ENCODE measurements at regions not wholly inside any gene's neighbourhood (a gene's known extent, or its start where the extent isn't known, plus 50 kb on each side); places are given as distances from the start of the nearest gene placed in this dataset.
"Not testable (repeated sequence)": the region's sequence is repeated elsewhere in the genome, so short reads cannot be mapped to it uniquely, and the experiment has no call there.

DNA sequence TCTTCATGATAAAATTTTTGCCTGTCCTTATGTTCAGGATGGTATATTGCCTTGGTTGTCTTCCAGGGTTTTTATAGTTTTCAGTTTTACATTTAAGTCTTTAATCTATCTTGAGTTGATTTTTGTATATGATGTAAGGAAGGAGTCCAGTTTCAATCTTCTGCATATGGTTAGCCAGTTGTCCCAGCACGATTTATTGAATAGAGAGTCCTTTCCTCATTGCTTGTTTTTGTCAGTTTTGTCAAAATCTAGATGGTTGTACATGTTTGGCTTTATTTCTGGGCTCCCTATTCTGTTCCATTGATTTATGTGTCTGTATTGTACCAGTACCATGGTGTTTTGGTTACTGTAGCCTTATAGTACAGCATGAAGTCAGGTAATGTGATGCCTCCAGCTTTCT lies 91.6 kb upstream of the FAM98A start:
- H3K36me3 Mint-ChIP-seq, H3K27me3 Mint-ChIP-seq, CTCF ChIA-PET, H3K27ac Mint-ChIP-seq, H3K4me3 Mint-ChIP-seq, DNase-seq, H3K4me1 Mint-ChIP-seq: not testable (repeated sequence)
- peaks cover 25% of the 10 kb centered on the region for H3K9me3 Mint-ChIP-seq

DNA sequence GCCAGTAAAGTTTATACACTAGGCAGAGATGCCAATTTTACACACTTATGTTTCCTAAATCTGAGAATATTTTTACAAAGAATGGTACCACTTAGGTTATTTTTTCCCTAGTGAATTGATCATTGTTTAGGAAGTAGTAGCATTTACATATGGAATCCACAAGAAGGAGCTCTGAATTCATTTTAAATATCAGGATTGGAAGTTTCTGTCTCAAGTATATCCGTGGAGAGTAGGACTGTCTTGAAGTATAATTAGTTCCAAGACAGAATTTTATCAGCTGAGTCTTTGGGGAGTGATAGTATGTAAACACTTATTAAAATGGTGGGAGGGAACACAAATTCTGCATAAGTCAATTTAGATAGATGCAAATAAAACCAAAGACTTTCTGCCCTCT lies 82.3 kb upstream of the FAM98A start:
- CTCF ChIA-PET: no interaction called here
- Mint-ChIP-seq H3K36me3 (no peaks in the 10 kb centered on the region), H3K4me3 (no peak overlapping the region), H3K4me1 (no peaks in the 10 kb centered on the region), H3K27me3 (no peaks in the 10 kb centered on the region), H3K27ac (no peak overlapping the region), H3K9me3 (no peaks in the 10 kb centered on the region)
- no peak for DNase-seq

- Mint-ChIP-seq H3K27me3 (no peaks in the 10 kb centered on the region), H3K9me3 (no peaks in the 10 kb centered on the region), H3K4me1 (no peaks in the 10 kb centered on the region), H3K27ac (no peak overlapping the region), H3K4me3 (no peak overlapping the region), H3K36me3 (no peaks in the 10 kb centered on the region)
- CTCF ChIA-PET: no interaction called here
- DNase-seq: no peak
Observed at GRCh38 chr2:33680644-33681363, 81.7 kb upstream of the FAM98A start.

- DNase-seq: no peak
- H3K4me1 Mint-ChIP-seq: no peaks in the 10 kb centered on the region
- H3K4me3 Mint-ChIP-seq: no peak overlapping the region
- no peaks in the 10 kb centered on the region for H3K27me3 Mint-ChIP-seq
- no peak overlapping the region for H3K27ac Mint-ChIP-seq
- no peaks in the 10 kb centered on the region for H3K9me3 Mint-ChIP-seq
- CTCF ChIA-PET: no interaction called here
- no peaks in the 10 kb centered on the region for H3K36me3 Mint-ChIP-seq
Observed at GRCh38 chr2:33678436-33678835, 79.3 kb upstream of the FAM98A start.

DNA sequence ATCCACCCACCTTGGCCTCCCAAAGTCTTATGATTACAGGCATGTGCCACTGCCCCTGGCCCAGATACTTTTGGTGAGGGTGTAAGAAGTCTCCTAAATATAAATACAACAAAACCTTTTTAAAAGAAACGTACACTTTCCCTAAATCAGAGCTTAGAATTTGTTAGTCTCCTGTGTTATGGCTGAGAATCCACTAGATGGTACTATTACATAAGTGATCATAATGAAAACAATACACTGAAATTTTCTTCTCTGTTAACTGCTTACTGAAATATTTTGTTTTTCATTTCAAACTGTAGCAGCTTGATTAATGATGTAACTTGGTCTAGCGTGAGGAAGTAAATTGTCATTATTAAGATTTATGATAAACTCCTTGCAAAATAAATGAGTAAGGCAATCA lies 74.8 kb upstream of the FAM98A start:
- Mint-ChIP-seq H3K4me1 (no peaks in the 10 kb centered on the region), H3K36me3 (no peaks in the 10 kb centered on the region), H3K27ac (no peak overlapping the region), H3K9me3 (no peaks in the 10 kb centered on the region), H3K27me3 (no peaks in the 10 kb centered on the region), H3K4me3 (no peak overlapping the region)
- CTCF ChIA-PET: interaction anchor here (0.7 to 1.8 kb wide), 2 partner anchors 340 to 1737 kb away, joined by 3 to 5 read pairs; no protein-coding TSS in a partner anchor
- no peak for DNase-seq

DNA sequence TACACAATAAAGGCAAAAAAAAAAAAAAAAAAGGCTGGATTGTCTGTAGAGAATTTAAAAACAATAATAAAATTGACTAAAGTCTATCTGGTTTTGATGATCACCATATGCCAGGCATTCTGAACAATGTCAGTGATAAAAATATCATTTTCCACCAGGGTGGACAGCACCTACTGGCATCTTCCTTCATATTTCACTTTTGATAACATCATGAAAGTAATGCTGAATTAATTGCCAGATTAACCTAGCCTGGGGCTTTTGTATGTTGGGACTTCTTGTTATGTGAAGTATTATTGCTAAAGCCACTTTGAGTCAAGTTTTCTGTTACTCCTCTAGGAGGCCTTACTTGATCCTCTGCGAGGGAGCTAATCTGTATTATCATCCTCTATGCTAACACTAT lies 73.8 kb upstream of the FAM98A start:
- Mint-ChIP-seq H3K4me1 (no peaks in the 10 kb centered on the region), H3K27me3 (no peaks in the 10 kb centered on the region), H3K9me3 (no peaks in the 10 kb centered on the region), H3K36me3 (no peaks in the 10 kb centered on the region), H3K27ac (no peak overlapping the region), H3K4me3 (no peak overlapping the region)
- DNase-seq: no peak
- CTCF ChIA-PET: no interaction called here

- Mint-ChIP-seq H3K9me3 (no peaks in the 10 kb centered on the region), H3K4me3 (no peak overlapping the region), H3K36me3 (no peaks in the 10 kb centered on the region), H3K4me1 (no peaks in the 10 kb centered on the region), H3K27me3 (no peaks in the 10 kb centered on the region), H3K27ac (no peak overlapping the region)
- DNase-seq: no peak
- CTCF ChIA-PET: no interaction called here
Observed at GRCh38 chr2:33672389-33672788, 73.3 kb upstream of the FAM98A start.

DNA sequence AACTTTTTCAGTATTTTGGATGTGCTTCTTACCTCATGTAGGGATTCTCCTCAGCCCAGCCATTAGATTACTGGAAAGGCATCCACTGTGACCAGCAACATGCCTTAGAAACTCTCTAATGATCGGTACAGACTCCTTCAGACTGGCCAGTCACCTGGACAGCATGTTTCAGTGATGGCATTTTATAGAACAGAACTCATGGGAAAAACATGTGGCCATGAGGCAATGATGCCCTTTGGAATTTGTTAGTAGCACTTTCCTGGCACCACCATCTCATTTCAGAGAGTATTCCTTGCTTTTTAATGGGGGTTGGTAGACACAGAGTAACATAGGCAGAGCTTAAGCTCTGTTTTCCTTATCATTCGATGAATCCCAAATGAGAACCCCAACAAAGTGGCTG lies 72.1 kb upstream of the FAM98A start:
- no peaks in the 10 kb centered on the region for H3K36me3 Mint-ChIP-seq
- H3K4me1 Mint-ChIP-seq: no peaks in the 10 kb centered on the region
- H3K27ac Mint-ChIP-seq: no peak overlapping the region
- no peaks in the 10 kb centered on the region for H3K27me3 Mint-ChIP-seq
- DNase-seq: no peak
- H3K9me3 Mint-ChIP-seq: no peaks in the 10 kb centered on the region
- no peak overlapping the region for H3K4me3 Mint-ChIP-seq
- CTCF ChIA-PET: no interaction called here

GRCh38 chr2:33670392-33670937 lies 71.4 kb upstream of the FAM98A start:
- no peak overlapping the region for H3K27ac Mint-ChIP-seq

DNA sequence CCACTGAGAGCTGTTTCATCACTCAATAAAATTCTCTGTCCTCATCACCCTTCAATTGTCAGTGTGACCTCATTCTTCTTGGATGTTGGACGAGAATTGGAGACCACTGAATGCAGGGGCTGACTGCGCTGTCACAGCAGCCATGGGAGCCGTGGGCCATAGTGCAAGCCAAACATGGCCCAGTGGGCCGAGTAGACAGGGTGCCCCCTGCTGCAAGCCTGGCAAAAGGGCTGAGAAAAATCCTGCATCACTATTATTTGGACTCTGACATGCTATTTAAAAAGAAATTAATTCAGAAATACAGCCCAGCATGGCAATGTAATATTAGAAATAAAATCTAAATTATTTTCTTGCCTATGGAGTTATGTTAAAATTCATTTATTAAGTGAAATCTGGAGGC lies 67.8 kb upstream of the FAM98A start:
- H3K4me3 Mint-ChIP-seq: no peak overlapping the region
- CTCF ChIA-PET: no interaction called here
- peaks cover 10% of the 10 kb centered on the region for H3K9me3 Mint-ChIP-seq
- no peaks in the 10 kb centered on the region for H3K4me1 Mint-ChIP-seq
- no peak for DNase-seq
- H3K27ac Mint-ChIP-seq: no peak overlapping the region
- no peaks in the 10 kb centered on the region for H3K27me3 Mint-ChIP-seq
- H3K36me3 Mint-ChIP-seq: no peaks in the 10 kb centered on the region

More at GRCh38 chr2:33670392-33670937, 71.4 kb upstream of the FAM98A start:
- no peaks in the 10 kb centered on the region for H3K36me3 Mint-ChIP-seq
- no peaks in the 10 kb centered on the region for H3K27me3 Mint-ChIP-seq
- no peaks in the 10 kb centered on the region for H3K9me3 Mint-ChIP-seq
- H3K4me3 Mint-ChIP-seq: no peak overlapping the region
- no peak for DNase-seq
- CTCF ChIA-PET: no interaction called here
- no peaks in the 10 kb centered on the region for H3K4me1 Mint-ChIP-seq

DNA sequence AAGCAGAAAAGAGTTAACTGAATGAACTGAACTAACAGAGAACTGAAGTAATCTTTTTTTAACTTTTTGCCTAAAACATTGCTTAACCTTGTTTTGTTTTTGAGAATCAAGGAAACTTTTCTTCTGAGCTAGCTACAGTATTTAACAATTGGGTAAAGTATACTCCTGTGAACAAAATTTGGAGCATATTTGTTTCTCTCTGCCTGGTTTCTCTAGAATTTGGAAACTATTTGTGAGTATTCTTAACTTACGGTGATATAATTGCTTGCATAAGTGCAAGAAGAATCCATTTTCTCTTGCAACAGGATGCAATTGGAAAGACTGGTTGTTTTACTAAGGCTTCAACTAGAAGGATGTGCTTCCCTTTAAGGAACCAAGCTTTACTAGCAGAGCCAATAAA lies 65.9 kb upstream of the FAM98A start:
- H3K27me3 Mint-ChIP-seq: no peaks in the 10 kb centered on the region
- CTCF ChIA-PET: no interaction called here
- no peaks in the 10 kb centered on the region for H3K36me3 Mint-ChIP-seq
- no peaks in the 10 kb centered on the region for H3K4me1 Mint-ChIP-seq
- peaks cover 12% of the 10 kb centered on the region for H3K9me3 Mint-ChIP-seq
- H3K4me3 Mint-ChIP-seq: no peak overlapping the region
- no peak overlapping the region for H3K27ac Mint-ChIP-seq
- no peak for DNase-seq

DNA sequence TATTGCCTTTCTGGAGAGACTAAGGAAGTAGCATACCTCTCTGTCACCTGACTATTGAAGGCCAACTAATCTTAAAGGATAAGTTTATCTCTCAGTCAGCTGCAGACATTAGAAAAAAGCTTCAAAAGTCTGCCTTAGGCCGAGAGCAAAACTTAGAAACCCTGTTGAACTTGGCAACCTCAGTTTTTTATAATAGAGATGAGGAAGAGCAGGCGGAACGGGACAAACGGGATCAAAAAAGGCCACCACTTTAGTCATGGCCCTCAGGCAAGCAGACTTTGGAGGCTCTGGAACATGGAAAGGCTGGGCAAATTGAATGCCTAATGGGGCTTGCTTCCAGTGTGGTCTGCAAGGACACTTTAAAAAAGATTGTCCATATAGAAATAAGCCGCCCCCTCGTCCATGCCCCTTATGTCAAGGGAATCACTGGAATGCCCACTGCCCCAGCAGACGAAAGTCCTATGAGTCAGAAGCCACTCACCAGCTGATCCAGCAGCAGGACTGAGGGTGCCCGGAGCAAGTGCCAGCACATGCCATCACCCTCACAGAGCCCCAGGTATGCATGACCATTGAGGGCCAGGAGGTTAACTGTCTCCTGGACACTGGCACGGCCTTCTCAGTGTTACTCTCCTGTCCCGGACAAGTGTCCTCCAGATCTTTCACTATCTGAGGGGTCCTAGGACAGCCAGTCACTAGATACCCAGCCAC lies 61.5 kb upstream of the FAM98A start:
- Mint-ChIP-seq H3K9me3 (peaks cover 19% of the 10 kb centered on the region), H3K27ac (no peak overlapping the region), H3K36me3 (no peaks in the 10 kb centered on the region), H3K4me1 (no peaks in the 10 kb centered on the region), H3K27me3 (no peaks in the 10 kb centered on the region), H3K4me3 (no peak overlapping the region)
- CTCF ChIA-PET: no interaction called here
- no peak for DNase-seq

GRCh38 chr2:33655626-33656320 lies 56.7 kb upstream of the FAM98A start:
- CTCF ChIA-PET: no interaction called here
- Mint-ChIP-seq H3K9me3 (peaks cover 8% of the 10 kb centered on the region), H3K4me1 (no peaks in the 10 kb centered on the region), H3K27me3 (no peaks in the 10 kb centered on the region), H3K27ac (no peak overlapping the region), H3K4me3 (no peak overlapping the region), H3K36me3 (no peaks in the 10 kb centered on the region)
- no peak for DNase-seq

- CTCF ChIA-PET: no interaction called here
- no peaks in the 10 kb centered on the region for H3K27me3 Mint-ChIP-seq
- H3K36me3 Mint-ChIP-seq: no peaks in the 10 kb centered on the region
- no peak overlapping the region for H3K27ac Mint-ChIP-seq
- no peaks in the 10 kb centered on the region for H3K4me1 Mint-ChIP-seq
- H3K4me3 Mint-ChIP-seq: no peak overlapping the region
- DNase-seq: no peak
- H3K9me3 Mint-ChIP-seq: peaks cover 8% of the 10 kb centered on the region
Observed at GRCh38 chr2:33652830-33653229, 53.7 kb upstream of the FAM98A start.

- no peaks in the 10 kb centered on the region for H3K27me3 Mint-ChIP-seq
- no peak for DNase-seq
- H3K36me3 Mint-ChIP-seq: no peaks in the 10 kb centered on the region
- H3K4me1 Mint-ChIP-seq: no peaks in the 10 kb centered on the region
- H3K4me3 Mint-ChIP-seq: no peak overlapping the region
- no peaks in the 10 kb centered on the region for H3K9me3 Mint-ChIP-seq
- CTCF ChIA-PET: no interaction called here
- H3K27ac Mint-ChIP-seq: no peak overlapping the region
Observed at GRCh38 chr2:33650171-33650570, 51.1 kb upstream of the FAM98A start.

Data from activated naive CD4-positive, alpha-beta T cell treated with anti-CD3 and anti-CD28 coated beads, Interleukin-2, amount 10 ng/mL, durations not matched to agents 7 days and 5 days (primary cell).